ENCODE measurements at regions not wholly inside any gene's neighbourhood (a gene's known extent, or its start where the extent isn't known, plus 50 kb on each side); places are given as distances from the start of the nearest gene placed in this dataset.

DNA sequence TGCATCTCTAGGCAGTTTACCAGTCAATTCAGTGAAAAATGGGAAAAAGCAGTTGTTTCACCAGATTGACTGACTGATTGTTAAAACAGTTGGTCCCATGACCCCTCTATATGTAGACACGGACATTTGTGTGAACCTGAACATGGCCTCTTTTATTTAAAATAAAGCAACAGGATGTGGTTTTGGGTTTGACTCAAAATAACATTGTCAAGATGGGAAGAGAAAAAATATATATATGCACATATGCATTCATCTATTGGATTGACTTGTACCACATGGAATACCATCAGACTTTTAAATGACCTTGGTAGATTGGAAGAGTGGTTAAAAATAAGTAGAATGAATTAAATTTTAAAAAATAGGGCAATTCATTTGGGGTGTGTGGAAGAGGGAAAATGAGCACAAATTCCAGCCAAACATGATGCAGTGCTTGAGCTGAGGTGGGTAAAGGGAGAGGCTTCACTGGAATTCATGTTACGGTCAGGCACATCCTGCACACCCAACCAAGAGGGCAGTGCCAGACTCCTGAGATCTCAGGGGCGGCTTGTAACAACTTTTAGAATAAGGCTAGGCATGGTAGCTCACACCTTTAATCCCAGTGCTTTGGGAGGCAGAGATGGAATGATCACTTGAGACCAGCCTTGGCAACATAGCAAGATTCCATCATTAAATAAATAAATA, 560.7 kb upstream of the TENM3 start:
- H3K27me3 ChIP-seq = no peaks in the 10 kb centered on the region
- no peaks in the 10 kb centered on the region for H3K9me3 ChIP-seq
- 71 to 73% methylated on average over 3 of the region's 3 CpGs for WGBS, 2 donors
- TF ChIP-seq, protein P1, sequence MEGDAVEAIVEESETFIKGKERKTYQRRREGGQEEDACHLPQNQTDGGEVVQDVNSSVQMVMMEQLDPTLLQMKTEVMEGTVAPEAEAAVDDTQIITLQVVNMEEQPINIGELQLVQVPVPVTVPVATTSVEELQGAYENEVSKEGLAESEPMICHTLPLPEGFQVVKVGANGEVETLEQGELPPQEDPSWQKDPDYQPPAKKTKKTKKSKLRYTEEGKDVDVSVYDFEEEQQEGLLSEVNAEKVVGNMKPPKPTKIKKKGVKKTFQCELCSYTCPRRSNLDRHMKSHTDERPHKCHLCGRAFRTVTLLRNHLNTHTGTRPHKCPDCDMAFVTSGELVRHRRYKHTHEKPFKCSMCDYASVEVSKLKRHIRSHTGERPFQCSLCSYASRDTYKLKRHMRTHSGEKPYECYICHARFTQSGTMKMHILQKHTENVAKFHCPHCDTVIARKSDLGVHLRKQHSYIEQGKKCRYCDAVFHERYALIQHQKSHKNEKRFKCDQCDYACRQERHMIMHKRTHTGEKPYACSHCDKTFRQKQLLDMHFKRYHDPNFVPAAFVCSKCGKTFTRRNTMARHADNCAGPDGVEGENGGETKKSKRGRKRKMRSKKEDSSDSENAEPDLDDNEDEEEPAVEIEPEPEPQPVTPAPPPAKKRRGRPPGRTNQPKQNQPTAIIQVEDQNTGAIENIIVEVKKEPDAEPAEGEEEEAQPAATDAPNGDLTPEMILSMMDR (IDR thresholded peaks at IDR 0.05) = no peak
- TF ChIP-seq POLR2A (IDR thresholded peaks at IDR 0.05) = no peak
- DNase-seq (no peak), ATAC-seq (no peak)
- no peaks in the 10 kb centered on the region for H3K4me1 ChIP-seq
- H3K36me3 ChIP-seq (replicated peaks in 1 of 2; ENCODE audit: insufficient read depth in 1 of 2, low read depth in 2 of 2) = no peaks in the 10 kb centered on the region
- no peak overlapping the region for H3K27ac ChIP-seq
- intact Hi-C loops (cut with DNase I) = no loop called here
- no peak overlapping the region for H3K4me3 ChIP-seq

DNA sequence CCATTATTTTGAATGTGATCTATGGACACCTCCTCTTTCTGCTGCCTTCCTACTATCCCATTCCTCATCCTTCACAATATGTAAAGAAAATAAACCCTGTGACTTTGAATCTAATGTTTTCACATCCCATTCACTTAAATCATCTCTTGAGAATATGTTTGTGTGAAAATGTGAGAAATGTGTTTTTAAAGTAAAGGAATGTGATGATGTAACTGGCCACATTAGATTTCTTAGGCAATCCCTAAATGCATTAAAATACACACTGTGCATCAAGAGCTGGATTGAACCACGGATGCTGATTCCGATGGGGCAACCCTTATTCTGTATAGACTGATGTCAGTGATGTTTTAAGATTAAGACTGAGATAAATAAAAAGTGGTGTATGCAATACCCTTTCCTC, 558.9 kb upstream of the TENM3 start:
- TF ChIP-seq, protein P1 (IDR thresholded peaks at IDR 0.05) = no peak
- no peak for TF ChIP-seq POLR2A (IDR thresholded peaks at IDR 0.05)
- no peaks in the 10 kb centered on the region for H3K27me3 ChIP-seq
- DNase-seq = no peak
- H3K4me1 ChIP-seq = no peaks in the 10 kb centered on the region
- intact Hi-C loops (cut with DNase I) = no loop called here
- H3K27ac ChIP-seq = no peak overlapping the region
- H3K36me3 ChIP-seq (replicated peaks in 1 of 2; ENCODE audit: insufficient read depth in 1 of 2, low read depth in 2 of 2) = no peaks in the 10 kb centered on the region
- no peaks in the 10 kb centered on the region for H3K9me3 ChIP-seq
- no peak overlapping the region for H3K4me3 ChIP-seq
- WGBS, 2 donors = 60 to 61% methylated on average over 2 of the region's 2 CpGs
- ATAC-seq = no peak

DNA sequence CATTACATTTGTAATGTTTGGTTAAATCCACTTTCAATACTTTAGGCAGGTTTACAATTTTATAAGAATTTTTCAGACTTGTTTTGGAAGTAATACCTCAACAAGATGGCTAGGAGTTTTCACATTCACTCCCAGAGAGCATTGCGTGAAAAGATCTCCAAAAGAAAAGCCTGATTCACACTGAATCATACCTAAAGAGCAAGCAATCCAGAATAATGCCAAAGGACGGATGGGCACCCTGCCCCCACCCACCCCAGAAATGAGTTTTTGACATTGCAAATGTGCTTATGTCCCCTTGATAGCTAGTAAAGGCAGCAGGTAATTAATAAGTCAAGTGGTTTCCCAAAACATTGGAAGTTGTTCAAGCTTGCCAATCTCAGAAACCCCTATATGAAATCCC, 557.7 kb upstream of the TENM3 start:
- no peak overlapping the region for H3K27ac ChIP-seq
- H3K36me3 ChIP-seq (replicated peaks in 1 of 2; ENCODE audit: insufficient read depth in 1 of 2, low read depth in 2 of 2) = no peaks in the 10 kb centered on the region
- TF ChIP-seq, protein P1 (IDR thresholded peaks at IDR 0.05) = no peak
- no peak for TF ChIP-seq POLR2A (IDR thresholded peaks at IDR 0.05)
- H3K9me3 ChIP-seq = no peaks in the 10 kb centered on the region
- ATAC-seq = no peak
- DNase-seq = no peak
- H3K4me1 ChIP-seq = no peaks in the 10 kb centered on the region
- WGBS, 2 donors = 66 to 74% methylated on average over 2 of the region's 2 CpGs
- intact Hi-C loops (cut with DNase I) = no loop called here
- no peak overlapping the region for H3K4me3 ChIP-seq
- no peaks in the 10 kb centered on the region for H3K27me3 ChIP-seq

DNA sequence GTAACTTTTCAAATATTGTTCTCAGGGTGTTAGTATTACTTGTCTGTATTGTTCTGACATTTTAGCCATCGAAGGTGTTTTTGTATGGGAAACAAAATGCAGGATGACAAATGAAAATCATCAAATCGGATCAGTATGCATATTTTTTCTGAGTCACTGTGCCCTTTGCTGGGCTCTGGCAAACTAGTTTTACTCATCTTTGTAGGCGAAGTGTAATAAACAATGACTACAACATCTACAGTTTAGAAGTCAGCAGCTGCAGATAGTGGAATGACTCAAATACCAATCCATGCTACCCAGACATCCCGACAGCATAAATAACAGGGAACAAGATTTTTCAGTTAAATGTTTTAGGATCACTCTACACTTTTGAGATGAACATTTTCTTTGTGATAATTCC, 557.3 kb upstream of the TENM3 start:
- Histone ChIP-seq H3K36me3 (replicated peaks in 1 of 2; ENCODE audit: insufficient read depth in 1 of 2, low read depth in 2 of 2) (no peaks in the 10 kb centered on the region), H3K4me3 (no peak overlapping the region), H3K27me3 (no peaks in the 10 kb centered on the region), H3K27ac (no peak overlapping the region), H3K4me1 (no peaks in the 10 kb centered on the region), H3K9me3 (no peaks in the 10 kb centered on the region)
- intact Hi-C loops (cut with DNase I) = no loop called here
- ATAC-seq (no peak), DNase-seq (no peak)
- WGBS, 2 donors = 61 to 72% methylated on average over 4 of the region's 4 CpGs
- TF ChIP-seq, protein P1 (IDR thresholded peaks at IDR 0.05) = no peak
- no peak for TF ChIP-seq POLR2A (IDR thresholded peaks at IDR 0.05)

DNA sequence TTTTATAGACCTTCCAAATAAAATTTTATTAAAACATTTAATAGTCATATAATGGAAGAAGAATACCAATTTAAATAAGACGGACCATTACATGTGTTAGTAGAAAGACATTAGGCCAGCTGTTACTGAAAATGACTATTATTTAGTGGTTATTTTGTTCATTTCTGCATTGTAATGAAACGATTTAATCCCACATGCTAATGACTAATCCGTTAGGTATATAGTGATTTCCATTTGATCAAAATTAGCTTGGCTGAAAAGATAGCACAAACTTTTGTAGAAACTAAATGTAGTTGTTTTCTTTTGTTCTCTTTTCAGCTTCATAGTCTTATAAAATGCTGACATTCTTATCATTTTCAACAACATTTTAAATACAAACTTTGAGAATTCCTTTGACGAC, 556.1 kb upstream of the TENM3 start:
- Histone ChIP-seq H3K4me3 (no peak overlapping the region), H3K4me1 (no peaks in the 10 kb centered on the region), H3K9me3 (no peaks in the 10 kb centered on the region), H3K27me3 (no peaks in the 10 kb centered on the region), H3K36me3 (replicated peaks in 1 of 2; ENCODE audit: insufficient read depth in 1 of 2, low read depth in 2 of 2) (no peaks in the 10 kb centered on the region), H3K27ac (no peak overlapping the region)
- DNase-seq (no peak), ATAC-seq (no peak)
- WGBS, 2 donors = 44 to 48% methylated on average over 4 of the region's 4 CpGs
- TF ChIP-seq, protein P1 (IDR thresholded peaks at IDR 0.05) = no peak
- TF ChIP-seq POLR2A (IDR thresholded peaks at IDR 0.05) = no peak
- intact Hi-C loops (cut with DNase I) = no loop called here
